WTC11 (cell line): ENCODE measurements at regions not wholly inside any gene's neighbourhood (a gene's known extent, or its start where the extent isn't known, plus 50 kb on each side); places are given as distances from the start of the nearest gene placed in this dataset.

Experiments used
- ATAC-seq: fragments of 200-7000 bp; cut with Tn5 transposase; 2 replicates; pipeline ENCODE4 v1.10.0; 2021; ENCODE audit warnings: mild to moderate bottlenecking, moderate library complexity
- CTCF ChIA-PET: fragments of 300-600 bp; sonication (Branson Sonifier 250); formaldehyde crosslinking; loops from one replicate; lab custom pipeline; 2021; ENCODE audit warnings: antibody characterized with exemption; lab: Charles Lee
- POLR2A ChIA-PET: fragments of 350-600 bp; sonication (Branson Sonifier 250); formaldehyde crosslinking; loops from one replicate; lab custom pipeline; 2021; ENCODE audit warnings: antibody characterized with exemption; lab: Charles Lee
- DNase-seq: peaks from one replicate; pipeline ENCODE4 v3.0.0; 2021; ENCODE audit warnings: low spot score
- H3K27ac Mint-ChIP-seq: 2 replicates; pipeline ENCODE4 v1.8.0; 2021; ENCODE audit warnings: mixed read lengths
- H3K27me3 Mint-ChIP-seq: 2 replicates; pipeline ENCODE4 v1.8.0; 2021; ENCODE audit warnings: low read depth, mild to moderate bottlenecking, moderate library complexity, mixed read lengths
- H3K36me3 Mint-ChIP-seq: 2 replicates; pipeline ENCODE4 v1.8.0; 2021; ENCODE audit warnings: mixed read lengths
- H3K4me1 Mint-ChIP-seq: 2 replicates; pipeline ENCODE4 v1.8.0; 2022; ENCODE audit warnings: mixed read lengths
- H3K4me3 Mint-ChIP-seq: 2 replicates; pipeline ENCODE4 v1.8.0; 2021; ENCODE audit warnings: mild to moderate bottlenecking, moderate library complexity, mixed read lengths
- H3K9me3 Mint-ChIP-seq: 2 replicates; pipeline ENCODE4 v1.8.0; 2021; ENCODE audit warnings: mixed read lengths
- ATF1 ChIP-seq: sonication (generic); formaldehyde crosslinking; IDR thresholded peaks from 2 replicates; pipeline ENCODE4 v1.8.1; 2023; ENCODE audit warnings: mild to moderate bottlenecking, moderate library complexity, missing genetic modification reagents
- CBFB ChIP-seq: sonication (generic); formaldehyde crosslinking; IDR thresholded peaks from 2 replicates; pipeline ENCODE4 v1.8.1; 2022; ENCODE audit warnings: mild to moderate bottlenecking, low read depth, missing genetic modification reagents
- CREM ChIP-seq: sonication (generic); formaldehyde crosslinking; IDR thresholded peaks from 2 replicates; pipeline ENCODE4 v1.8.1; 2022; ENCODE audit warnings: mild to moderate bottlenecking, missing genetic modification reagents, moderate library complexity
- FOXJ3 ChIP-seq: sonication (generic); formaldehyde crosslinking; IDR thresholded peaks from 2 replicates; pipeline ENCODE4 v1.9.0; 2021; ENCODE audit warnings: missing genetic modification reagents, mild to moderate bottlenecking, borderline replicate concordance
- GRHL2 ChIP-seq: fragments of 250-450 bp; sonication (Bioruptor Pico); IDR thresholded peaks from 2 replicates; pipeline ENCODE4 v1.8.0; 2022; ENCODE audit warnings: mild to moderate bottlenecking, moderate library complexity; ENCODE audit not compliant: insufficient replicate concordance, severe bottlenecking
- KAT7 ChIP-seq: sonication (generic); formaldehyde crosslinking; IDR thresholded peaks from 2 replicates; pipeline ENCODE4 v1.8.1; 2023; ENCODE audit warnings: missing genetic modification reagents, mild to moderate bottlenecking, borderline replicate concordance
- NFYB ChIP-seq: sonication (generic); formaldehyde crosslinking; conservative IDR thresholded peaks from 2 replicates; pipeline ENCODE4 v1.8.0; 2022; ENCODE audit warnings: low read depth, missing genetic modification reagents
- NR1H2 ChIP-seq: sonication (generic); formaldehyde crosslinking; IDR thresholded peaks from 2 replicates; pipeline ENCODE4 v1.9.0; 2021; ENCODE audit warnings: mild to moderate bottlenecking, moderate library complexity, missing genetic modification reagents
- SMAD3 ChIP-seq: sonication (generic); formaldehyde crosslinking; IDR thresholded peaks from 2 replicates; pipeline ENCODE4 v1.8.0; 2022; ENCODE audit warnings: missing genetic modification reagents, mild to moderate bottlenecking, borderline replicate concordance
- ZNF121 ChIP-seq: sonication (generic); formaldehyde crosslinking; IDR thresholded peaks from 2 replicates; pipeline ENCODE4 v1.8.0; 2023; ENCODE audit warnings: missing genetic modification reagents
- ZNF317 ChIP-seq: sonication (generic); formaldehyde crosslinking; IDR thresholded peaks from 2 replicates; pipeline ENCODE4 v1.8.1; 2023; ENCODE audit warnings: low read depth, mild to moderate bottlenecking, moderate library complexity, missing genetic modification reagents, borderline replicate concordance
- TF ChIP-seq, protein P1 (sequence below): fragments of 250-450 bp; sonication (Bioruptor Pico); IDR thresholded peaks from 2 replicates; pipeline ENCODE4 v1.9.0; 2021; ENCODE audit warnings: mild to moderate bottlenecking, borderline replicate concordance
- TF ChIP-seq, protein P2 (sequence below): sonication (generic); formaldehyde crosslinking; IDR thresholded peaks from 2 replicates; pipeline ENCODE4 v1.8.1; 2023; ENCODE audit warnings: mild to moderate bottlenecking, missing genetic modification reagents
- TF ChIP-seq, protein P3 (sequence below): sonication (generic); formaldehyde crosslinking; IDR thresholded peaks from 2 replicates; pipeline ENCODE4 v1.8.0; 2023; ENCODE audit warnings: missing genetic modification reagents, mild to moderate bottlenecking, borderline replicate concordance
- TF ChIP-seq, protein P4 (sequence below): sonication (generic); formaldehyde crosslinking; IDR thresholded peaks from 2 replicates; pipeline ENCODE4 v1.8.1; 2022; ENCODE audit warnings: low read depth, mild to moderate bottlenecking, moderate library complexity, missing genetic modification reagents, borderline replicate concordance
- TF ChIP-seq, protein P5 (sequence below): sonication (generic); formaldehyde crosslinking; IDR thresholded peaks from 2 replicates; pipeline ENCODE4 v1.8.1; 2022; ENCODE audit warnings: mild to moderate bottlenecking, missing genetic modification reagents, moderate library complexity, borderline replicate concordance
- TF ChIP-seq, protein P6 (sequence below): fragments of 250-450 bp; sonication (Bioruptor Pico); IDR thresholded peaks from 2 replicates; pipeline ENCODE4 v2.1.2; 2022; ENCODE audit warnings: mild to moderate bottlenecking, moderate library complexity

DNA sequence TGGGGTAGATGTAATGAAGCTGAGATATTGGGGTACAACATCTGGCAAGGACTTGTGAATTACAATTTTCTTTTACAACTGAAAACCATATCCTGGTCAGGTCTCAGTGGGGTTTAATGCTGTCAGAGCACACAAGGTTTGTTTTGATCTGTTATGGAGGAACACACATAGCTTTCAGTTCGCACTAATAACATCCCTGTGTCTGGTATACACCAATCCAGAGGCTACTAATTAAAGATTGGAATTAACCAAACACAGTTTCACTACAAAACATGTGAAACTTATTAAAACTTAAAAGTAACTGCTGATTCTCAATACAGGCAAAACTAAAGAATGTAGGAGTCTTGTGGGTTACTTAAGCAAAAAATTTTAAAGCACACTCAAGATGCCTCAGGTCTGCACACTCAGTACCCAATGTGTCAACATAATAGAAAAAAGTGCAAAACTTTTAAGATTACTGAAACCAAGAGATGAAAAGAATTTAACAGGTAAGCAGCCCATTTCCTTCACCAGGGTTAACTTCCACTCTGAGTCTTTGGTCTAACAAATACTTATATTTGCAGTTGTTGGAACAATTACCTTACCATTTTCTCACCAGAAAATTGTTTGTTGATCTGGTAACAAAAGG, 77.4 kb downstream of the LLPH start (continued):
- TF ChIP-seq, protein P1, sequence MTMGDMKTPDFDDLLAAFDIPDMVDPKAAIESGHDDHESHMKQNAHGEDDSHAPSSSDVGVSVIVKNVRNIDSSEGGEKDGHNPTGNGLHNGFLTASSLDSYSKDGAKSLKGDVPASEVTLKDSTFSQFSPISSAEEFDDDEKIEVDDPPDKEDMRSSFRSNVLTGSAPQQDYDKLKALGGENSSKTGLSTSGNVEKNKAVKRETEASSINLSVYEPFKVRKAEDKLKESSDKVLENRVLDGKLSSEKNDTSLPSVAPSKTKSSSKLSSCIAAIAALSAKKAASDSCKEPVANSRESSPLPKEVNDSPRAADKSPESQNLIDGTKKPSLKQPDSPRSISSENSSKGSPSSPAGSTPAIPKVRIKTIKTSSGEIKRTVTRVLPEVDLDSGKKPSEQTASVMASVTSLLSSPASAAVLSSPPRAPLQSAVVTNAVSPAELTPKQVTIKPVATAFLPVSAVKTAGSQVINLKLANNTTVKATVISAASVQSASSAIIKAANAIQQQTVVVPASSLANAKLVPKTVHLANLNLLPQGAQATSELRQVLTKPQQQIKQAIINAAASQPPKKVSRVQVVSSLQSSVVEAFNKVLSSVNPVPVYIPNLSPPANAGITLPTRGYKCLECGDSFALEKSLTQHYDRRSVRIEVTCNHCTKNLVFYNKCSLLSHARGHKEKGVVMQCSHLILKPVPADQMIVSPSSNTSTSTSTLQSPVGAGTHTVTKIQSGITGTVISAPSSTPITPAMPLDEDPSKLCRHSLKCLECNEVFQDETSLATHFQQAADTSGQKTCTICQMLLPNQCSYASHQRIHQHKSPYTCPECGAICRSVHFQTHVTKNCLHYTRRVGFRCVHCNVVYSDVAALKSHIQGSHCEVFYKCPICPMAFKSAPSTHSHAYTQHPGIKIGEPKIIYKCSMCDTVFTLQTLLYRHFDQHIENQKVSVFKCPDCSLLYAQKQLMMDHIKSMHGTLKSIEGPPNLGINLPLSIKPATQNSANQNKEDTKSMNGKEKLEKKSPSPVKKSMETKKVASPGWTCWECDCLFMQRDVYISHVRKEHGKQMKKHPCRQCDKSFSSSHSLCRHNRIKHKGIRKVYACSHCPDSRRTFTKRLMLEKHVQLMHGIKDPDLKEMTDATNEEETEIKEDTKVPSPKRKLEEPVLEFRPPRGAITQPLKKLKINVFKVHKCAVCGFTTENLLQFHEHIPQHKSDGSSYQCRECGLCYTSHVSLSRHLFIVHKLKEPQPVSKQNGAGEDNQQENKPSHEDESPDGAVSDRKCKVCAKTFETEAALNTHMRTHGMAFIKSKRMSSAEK (CRISPR knock-in tag): no peak
- TF ChIP-seq, protein P2, sequence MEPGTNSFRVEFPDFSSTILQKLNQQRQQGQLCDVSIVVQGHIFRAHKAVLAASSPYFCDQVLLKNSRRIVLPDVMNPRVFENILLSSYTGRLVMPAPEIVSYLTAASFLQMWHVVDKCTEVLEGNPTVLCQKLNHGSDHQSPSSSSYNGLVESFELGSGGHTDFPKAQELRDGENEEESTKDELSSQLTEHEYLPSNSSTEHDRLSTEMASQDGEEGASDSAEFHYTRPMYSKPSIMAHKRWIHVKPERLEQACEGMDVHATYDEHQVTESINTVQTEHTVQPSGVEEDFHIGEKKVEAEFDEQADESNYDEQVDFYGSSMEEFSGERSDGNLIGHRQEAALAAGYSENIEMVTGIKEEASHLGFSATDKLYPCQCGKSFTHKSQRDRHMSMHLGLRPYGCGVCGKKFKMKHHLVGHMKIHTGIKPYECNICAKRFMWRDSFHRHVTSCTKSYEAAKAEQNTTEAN (CRISPR knock-in tag): no peak
- TF ChIP-seq NFYB (no peak), CBFB (CRISPR knock-in tag) (no peak), FOXJ3 (CRISPR knock-in tag) (no peak), GRHL2 (CRISPR knock-in tag) (no peak), ZNF317 (CRISPR knock-in tag) (no peak)
- TF ChIP-seq, protein P3, sequence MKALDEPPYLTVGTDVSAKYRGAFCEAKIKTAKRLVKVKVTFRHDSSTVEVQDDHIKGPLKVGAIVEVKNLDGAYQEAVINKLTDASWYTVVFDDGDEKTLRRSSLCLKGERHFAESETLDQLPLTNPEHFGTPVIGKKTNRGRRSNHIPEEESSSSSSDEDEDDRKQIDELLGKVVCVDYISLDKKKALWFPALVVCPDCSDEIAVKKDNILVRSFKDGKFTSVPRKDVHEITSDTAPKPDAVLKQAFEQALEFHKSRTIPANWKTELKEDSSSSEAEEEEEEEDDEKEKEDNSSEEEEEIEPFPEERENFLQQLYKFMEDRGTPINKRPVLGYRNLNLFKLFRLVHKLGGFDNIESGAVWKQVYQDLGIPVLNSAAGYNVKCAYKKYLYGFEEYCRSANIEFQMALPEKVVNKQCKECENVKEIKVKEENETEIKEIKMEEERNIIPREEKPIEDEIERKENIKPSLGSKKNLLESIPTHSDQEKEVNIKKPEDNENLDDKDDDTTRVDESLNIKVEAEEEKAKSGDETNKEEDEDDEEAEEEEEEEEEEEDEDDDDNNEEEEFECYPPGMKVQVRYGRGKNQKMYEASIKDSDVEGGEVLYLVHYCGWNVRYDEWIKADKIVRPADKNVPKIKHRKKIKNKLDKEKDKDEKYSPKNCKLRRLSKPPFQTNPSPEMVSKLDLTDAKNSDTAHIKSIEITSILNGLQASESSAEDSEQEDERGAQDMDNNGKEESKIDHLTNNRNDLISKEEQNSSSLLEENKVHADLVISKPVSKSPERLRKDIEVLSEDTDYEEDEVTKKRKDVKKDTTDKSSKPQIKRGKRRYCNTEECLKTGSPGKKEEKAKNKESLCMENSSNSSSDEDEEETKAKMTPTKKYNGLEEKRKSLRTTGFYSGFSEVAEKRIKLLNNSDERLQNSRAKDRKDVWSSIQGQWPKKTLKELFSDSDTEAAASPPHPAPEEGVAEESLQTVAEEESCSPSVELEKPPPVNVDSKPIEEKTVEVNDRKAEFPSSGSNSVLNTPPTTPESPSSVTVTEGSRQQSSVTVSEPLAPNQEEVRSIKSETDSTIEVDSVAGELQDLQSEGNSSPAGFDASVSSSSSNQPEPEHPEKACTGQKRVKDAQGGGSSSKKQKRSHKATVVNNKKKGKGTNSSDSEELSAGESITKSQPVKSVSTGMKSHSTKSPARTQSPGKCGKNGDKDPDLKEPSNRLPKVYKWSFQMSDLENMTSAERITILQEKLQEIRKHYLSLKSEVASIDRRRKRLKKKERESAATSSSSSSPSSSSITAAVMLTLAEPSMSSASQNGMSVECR (CRISPR knock-in tag): no peak

DNA sequence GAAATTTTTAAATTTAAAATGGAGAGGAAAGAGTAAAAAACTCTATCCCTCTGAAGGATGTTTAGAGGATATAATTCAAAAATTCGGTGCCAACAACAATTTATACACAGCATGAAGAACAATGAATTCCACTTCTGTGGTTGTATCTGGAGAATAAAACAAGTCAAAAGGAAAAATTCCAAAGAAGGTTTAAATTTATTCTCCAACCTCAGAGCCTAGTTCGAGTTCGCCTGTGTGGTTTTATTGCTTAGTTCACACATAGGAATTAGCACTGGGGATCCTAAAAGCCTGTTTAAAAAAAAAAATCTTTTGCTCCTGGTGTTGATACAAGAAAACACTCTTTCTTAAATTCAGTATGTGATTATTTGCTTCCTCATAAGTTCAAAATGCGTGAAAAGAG, 79.2 kb downstream of the LLPH start:
- Mint-ChIP-seq H3K36me3 (no peaks in the 10 kb centered on the region), H3K9me3 (no peaks in the 10 kb centered on the region), H3K4me1 (no peaks in the 10 kb centered on the region), H3K27me3 (no peaks in the 10 kb centered on the region)
- POLR2A ChIA-PET: no interaction called here
- DNase-seq: no peak
- TF ChIP-seq CREM (CRISPR knock-in tag): no peak
- TF ChIP-seq, protein P4, sequence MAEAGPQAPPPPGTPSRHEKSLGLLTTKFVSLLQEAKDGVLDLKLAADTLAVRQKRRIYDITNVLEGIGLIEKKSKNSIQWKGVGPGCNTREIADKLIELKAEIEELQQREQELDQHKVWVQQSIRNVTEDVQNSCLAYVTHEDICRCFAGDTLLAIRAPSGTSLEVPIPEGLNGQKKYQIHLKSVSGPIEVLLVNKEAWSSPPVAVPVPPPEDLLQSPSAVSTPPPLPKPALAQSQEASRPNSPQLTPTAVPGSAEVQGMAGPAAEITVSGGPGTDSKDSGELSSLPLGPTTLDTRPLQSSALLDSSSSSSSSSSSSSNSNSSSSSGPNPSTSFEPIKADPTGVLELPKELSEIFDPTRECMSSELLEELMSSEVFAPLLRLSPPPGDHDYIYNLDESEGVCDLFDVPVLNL: no peak
- TF ChIP-seq, protein P5, sequence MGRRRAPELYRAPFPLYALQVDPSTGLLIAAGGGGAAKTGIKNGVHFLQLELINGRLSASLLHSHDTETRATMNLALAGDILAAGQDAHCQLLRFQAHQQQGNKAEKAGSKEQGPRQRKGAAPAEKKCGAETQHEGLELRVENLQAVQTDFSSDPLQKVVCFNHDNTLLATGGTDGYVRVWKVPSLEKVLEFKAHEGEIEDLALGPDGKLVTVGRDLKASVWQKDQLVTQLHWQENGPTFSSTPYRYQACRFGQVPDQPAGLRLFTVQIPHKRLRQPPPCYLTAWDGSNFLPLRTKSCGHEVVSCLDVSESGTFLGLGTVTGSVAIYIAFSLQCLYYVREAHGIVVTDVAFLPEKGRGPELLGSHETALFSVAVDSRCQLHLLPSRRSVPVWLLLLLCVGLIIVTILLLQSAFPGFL (CRISPR knock-in tag): no peak
- TF ChIP-seq, protein P6, sequence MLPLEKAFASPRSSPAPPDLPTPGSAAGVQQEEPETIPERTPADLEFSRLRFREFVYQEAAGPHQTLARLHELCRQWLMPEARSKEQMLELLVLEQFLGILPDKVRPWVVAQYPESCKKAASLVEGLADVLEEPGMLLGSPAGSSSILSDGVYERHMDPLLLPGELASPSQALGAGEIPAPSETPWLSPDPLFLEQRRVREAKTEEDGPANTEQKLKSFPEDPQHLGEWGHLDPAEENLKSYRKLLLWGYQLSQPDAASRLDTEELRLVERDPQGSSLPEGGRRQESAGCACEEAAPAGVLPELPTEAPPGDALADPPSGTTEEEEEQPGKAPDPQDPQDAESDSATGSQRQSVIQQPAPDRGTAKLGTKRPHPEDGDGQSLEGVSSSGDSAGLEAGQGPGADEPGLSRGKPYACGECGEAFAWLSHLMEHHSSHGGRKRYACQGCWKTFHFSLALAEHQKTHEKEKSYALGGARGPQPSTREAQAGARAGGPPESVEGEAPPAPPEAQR (CRISPR knock-in tag): no peak
- no peak for TF ChIP-seq NR1H2 (CRISPR knock-in tag)
- TF ChIP-seq KAT7 (CRISPR knock-in tag): no peak
- no peak for TF ChIP-seq SMAD3
- no peak for TF ChIP-seq ATF1 (CRISPR knock-in tag)
- no peak for TF ChIP-seq ZNF121
- TF ChIP-seq, all 79 proteins: peak for 0
- CTCF ChIA-PET: no interaction called here
- no peak overlapping the region for H3K4me3 Mint-ChIP-seq
- ATAC-seq: no peak
- no peak overlapping the region for H3K27ac Mint-ChIP-seq
